GM10266 (cell line): ENCODE measurements at regions not wholly inside any gene's neighbourhood (a gene's known extent, or its start where the extent isn't known, plus 50 kb on each side); places are given as distances from the start of the nearest gene placed in this dataset.
"Not testable (repeated sequence)": the region's sequence is repeated elsewhere in the genome, so short reads cannot be mapped to it uniquely, and the experiment has no call there.

Experiments used
- DNase-seq: peaks from one replicate; pipeline ENCODE4 v3.0.0; 2012; ENCODE audit errors: extremely low spot score
- TF ChIP-seq, protein P1 (sequence below): IDR thresholded peaks from 2 replicates; pipeline ENCODE4 v1.5.1; 2012; ENCODE audit warnings: mild to moderate bottlenecking, low read depth; ENCODE audit not compliant: control insufficient read depth, insufficient read depth; ENCODE audit errors: missing control alignments

DNA sequence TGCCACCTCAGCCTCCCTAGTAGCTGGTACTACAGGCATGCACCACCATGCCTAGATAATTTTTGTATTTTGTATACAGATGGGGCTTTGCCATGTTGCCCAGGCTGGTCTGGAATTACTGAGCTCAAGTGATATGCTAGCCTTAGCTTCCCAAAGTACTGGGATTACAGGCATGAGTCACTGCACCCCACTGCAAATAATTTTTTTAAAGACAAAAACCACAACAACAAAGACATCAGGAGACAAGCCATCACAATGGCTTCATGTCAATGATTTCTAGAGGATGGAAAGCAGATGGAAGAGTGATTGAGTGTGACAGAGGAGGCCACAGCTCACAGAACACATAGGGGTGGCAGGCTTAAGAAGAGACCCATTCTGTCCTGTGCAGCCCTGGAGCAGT lies 97.9 kb upstream of the PCSK1 start:
- no peak for DNase-seq
- TF ChIP-seq, protein P1, sequence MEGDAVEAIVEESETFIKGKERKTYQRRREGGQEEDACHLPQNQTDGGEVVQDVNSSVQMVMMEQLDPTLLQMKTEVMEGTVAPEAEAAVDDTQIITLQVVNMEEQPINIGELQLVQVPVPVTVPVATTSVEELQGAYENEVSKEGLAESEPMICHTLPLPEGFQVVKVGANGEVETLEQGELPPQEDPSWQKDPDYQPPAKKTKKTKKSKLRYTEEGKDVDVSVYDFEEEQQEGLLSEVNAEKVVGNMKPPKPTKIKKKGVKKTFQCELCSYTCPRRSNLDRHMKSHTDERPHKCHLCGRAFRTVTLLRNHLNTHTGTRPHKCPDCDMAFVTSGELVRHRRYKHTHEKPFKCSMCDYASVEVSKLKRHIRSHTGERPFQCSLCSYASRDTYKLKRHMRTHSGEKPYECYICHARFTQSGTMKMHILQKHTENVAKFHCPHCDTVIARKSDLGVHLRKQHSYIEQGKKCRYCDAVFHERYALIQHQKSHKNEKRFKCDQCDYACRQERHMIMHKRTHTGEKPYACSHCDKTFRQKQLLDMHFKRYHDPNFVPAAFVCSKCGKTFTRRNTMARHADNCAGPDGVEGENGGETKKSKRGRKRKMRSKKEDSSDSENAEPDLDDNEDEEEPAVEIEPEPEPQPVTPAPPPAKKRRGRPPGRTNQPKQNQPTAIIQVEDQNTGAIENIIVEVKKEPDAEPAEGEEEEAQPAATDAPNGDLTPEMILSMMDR = no peak

DNA sequence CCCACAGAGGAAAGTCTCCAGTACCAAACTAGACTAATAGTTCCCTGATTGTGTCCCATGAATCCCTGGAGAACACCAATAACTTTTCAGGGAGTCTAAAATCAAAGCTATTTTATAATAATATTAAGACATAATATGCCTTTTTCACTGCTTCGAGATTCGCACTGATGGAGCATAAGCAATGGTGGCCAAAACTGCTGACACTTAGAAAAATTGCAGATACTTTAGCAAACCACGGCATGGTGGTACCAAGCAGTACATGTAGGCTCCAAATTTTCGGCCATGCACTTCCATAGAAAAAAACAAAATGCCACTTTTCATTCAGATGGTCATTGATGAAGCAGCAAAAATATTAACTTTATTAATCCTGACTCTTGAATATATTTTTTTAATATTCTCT lies 100.3 kb upstream of the PCSK1 start:
- TF ChIP-seq, protein P1 = no peak

DNA sequence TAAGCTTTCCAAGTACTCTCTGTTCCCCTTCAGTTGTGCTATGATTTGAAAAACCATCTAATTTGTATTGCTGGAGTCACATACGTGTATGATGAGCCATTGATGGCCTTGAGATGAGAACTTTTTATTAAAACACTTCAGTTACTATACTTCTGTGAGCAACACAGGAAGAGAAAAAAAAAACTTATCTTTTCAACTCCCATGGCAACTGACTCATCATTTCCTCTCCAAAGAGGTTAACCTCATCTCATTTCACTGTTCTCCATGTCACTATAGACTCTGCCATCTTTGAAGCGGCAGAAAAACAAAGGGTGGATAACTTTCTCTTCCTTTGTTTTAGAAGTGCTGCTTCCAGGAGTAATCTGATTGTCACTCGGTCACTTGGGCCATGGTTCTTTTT lies 104.3 kb upstream of the PCSK1 start:
- TF ChIP-seq, protein P1 = no peak

More for the DNA sequence above, 100.3 kb upstream of the PCSK1 start:
- DNase-seq = no peak

DNA sequence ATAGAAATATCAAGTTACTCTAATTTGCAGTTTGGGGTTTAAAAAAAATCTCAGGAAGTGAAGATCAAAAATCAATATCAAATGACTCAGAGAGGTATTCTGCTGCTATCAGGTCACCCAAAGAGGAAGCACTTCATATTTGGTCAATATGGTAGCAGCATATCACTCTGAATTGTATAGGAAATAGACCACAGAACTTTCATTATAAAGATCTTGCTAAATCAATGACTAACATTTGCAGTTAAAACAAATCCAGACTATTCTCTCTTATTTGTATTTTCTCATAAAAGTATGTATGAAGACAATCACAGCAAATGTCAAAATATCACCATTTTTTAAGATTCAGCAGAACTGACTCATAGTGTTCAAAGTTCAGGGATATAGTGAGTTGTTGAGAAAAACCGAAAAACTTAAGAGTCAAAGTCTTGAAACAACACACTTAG lies 105.8 kb upstream of the PCSK1 start:
- DNase-seq = no peak
- TF ChIP-seq, protein P1 = no peak

More for the DNA sequence above, 104.3 kb upstream of the PCSK1 start:
- no peak for DNase-seq

DNA sequence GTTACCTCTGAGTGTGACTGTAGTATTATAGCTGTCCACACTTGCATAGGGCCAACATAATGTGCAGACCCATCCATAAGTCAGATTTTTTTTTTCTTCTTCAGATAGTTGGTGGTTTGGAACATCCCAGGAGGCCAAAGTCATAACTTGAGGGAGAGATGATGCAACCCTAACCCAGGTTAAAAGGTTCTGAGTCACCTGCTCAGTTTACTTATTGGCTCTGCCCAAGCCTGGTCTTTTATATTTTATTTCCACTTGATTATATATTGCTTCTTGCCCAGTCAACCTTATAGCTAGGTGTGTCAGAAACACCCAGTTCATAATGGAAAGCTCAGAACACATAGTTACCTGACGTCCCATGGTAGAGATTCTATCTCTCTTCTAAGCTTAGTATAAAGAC lies 113.1 kb upstream of the PCSK1 start:
- DNase-seq = no peak
- TF ChIP-seq, protein P1 = no peak

DNA sequence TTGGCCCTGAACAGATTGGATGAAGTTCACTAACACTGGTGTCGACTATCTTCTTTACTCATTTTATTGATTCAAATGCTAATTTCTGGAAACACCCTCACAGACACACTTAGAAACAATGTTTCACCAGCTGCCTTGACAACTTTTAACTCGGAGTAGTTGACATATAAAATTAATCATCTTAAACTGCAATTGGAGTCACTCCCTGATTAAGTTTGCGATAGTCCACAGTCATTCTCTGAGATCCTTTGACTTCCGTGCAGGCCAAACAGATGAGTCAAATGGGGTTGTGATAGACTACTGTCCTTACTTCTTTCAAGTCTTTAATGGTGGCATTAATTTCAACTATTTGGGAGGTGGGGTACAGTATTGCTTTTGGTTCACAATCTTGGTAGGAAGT lies 114.4 kb upstream of the PCSK1 start:
- TF ChIP-seq, protein P1 = no peak
- no peak for DNase-seq

DNA sequence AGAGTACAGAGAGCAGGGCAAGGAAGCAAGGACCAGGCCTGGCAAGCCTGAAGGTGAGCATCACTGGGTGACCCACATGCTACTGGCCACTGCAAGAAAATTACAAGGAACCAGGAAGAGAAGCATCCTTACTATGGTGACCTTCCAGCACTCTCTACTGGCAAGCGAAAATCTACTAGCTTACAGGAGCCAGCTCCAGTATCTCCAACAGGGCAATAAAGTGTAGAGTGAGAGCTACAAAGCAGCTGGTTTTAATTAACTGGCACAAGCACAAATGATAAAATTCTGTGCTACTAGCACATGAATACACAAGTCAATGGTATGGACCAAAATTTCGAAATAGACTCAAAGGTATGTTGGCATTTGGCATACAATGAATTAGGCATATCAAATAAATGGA lies 113.3 kb upstream of the CAST start:
- DNase-seq = no peak

DNA sequence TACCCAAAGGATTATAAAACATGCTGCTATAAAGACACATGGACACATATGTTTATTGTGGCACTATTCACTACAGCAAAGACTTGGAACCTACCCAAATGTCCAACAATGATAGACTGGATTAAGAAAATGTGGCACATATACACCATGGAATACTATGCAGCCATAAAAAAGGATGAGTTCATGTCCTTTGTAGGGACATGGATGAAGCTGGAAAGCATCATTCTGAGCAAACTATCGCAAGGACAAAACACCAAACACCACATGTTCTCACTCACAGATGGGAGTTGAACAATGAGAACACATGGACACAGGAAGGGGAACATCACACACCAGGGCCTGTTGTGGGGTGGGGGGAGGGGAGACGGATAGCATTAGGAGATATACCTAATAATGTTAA lies 101.3 kb upstream of the CAST start:
- not testable (repeated sequence) for DNase-seq

More for the DNA sequence above, 113.3 kb upstream of the CAST start:
- TF ChIP-seq, protein P1 = no peak
